Glomerular endothelial cell (primary cell): ENCODE measurements at regions not wholly inside any gene's neighbourhood (a gene's known extent, or its start where the extent isn't known, plus 50 kb on each side); places are given as distances from the start of the nearest gene placed in this dataset.
"Not testable (repeated sequence)": the region's sequence is repeated elsewhere in the genome, so short reads cannot be mapped to it uniquely, and the experiment has no call there.

Source experiments
- DNase-seq: peaks from one replicate; pipeline ENCODE4 v3.0.0-alpha.2; 2011; ENCODE audit warnings: low read depth, low spot score; ENCODE audit errors: extremely low read depth

GRCh38 chr2:226540204-226540994 lies 259.2 kb downstream of the IRS1 start:
- DNase-seq: no peak

DNA sequence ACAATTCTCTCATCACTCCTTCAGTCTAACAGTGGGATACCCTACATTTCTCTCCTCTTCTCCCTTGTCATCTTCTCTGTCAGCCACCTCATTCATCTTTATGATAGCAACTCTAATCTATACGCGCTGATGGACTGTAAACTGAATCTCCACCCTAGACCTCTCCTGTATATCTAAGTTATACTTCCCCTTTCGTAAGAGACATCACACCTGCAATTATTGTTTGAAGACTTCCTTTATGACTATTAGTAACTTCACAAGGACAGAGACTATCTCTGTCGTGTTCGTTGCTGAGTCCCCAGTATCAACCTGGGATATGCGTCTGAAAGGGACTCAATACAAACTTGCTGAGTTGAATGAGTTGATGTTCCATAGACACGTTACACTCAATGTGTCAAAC lies 263.2 kb downstream of the IRS1 start:
- no peak for DNase-seq

- not testable (repeated sequence) for DNase-seq
Measured at GRCh38 chr2:226532976-226533375, 266.6 kb downstream of the IRS1 start.

DNA sequence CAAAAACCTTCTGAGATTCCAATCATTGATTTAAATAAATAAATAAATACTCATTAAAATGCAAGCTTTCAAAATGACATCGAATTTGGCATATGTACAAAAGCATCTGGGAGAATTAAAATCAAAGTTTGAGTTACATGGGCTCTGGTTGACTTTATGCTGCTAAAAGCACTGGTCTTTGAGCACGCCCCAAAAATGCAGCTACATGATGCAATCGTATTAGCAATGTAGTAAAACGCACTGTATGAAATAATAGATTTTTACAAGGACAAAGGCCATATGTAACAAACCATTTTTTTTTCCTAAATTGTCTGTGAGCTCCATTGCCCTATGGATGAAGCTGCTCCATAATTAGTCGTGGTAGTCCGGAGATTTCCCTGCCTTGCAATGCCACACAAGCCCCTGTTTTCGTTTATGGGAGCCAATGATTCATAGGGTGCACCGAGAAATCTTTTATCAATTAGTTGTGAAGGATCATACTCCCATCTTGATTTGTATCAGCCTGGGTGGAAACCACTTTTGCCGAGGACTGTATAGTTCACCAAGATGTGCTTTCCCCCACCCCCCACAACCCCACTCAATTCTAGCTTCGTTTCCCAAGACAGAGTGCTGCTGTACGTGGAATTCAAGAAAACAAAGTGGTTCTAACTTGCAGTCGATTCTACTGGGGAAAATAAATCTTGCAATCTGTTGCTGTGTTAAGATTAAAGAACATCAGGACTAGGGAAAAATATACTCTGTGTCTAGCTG lies 268.4 kb downstream of the IRS1 start:
- no peak for DNase-seq

GRCh38 chr2:226529556-226529955 lies 270.1 kb downstream of the IRS1 start:
- DNase-seq: no peak

DNA sequence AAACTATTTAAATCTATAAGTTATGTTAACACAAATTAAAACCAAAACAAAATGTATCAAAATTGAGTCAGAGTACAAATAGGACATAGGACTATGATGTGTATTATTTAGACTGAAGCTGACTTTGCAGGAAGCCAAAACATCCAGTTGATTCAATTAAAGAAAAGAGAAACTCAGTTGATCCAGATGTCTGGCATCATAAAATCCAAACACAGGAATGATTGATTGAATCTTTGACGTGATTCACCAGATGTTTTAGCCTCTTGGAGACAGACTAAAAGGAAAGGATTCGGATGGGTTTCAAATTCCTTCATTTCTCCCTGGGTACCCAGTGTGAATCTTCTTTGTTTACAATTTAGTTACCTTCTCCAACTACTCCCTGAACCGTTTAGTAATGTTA lies 272.9 kb downstream of the IRS1 start:
- DNase-seq: no peak

DNA sequence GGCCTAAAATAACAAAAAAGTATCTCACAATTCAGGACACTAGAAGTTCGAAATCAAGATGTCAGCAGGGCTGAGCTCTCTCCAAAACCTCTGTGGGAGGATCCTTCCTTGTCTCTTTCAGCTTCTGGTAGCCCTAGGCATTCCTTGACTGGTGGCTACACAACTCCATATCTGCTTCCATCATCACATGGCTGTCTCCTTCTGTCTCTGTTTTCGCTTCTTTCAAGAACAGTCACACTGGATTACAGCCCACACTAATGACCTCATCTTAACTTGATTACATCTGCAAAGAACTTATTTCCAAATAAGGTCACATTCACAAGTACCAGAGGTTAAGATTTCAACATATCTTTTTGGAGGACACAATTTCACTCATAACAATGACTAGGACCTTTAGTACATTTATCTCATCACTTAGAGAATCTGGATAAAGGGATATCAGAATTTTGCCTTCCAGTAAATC lies 275.2 kb downstream of the IRS1 start:
- no peak for DNase-seq

DNA sequence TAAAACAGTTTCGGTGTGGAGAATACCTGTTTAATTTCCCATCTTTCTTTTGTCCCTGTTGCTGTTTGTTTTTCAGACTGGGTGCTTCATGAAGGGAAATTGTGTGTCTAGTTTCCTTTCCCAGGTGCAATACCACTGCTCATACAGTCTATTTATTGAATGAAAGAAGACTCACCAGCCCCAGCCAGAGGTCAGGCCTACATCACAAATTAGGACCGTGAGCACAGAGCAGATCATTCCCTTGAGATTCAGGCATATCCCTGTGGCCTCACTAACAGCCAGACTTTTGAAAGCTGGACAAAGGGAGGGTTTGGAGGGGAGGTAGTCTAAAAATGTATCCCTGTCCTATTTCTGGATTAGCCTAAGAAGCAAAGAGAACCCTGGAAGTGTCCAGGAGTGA lies 278.9 kb downstream of the IRS1 start:
- DNase-seq: no peak

- no peak for DNase-seq
Measured at GRCh38 chr2:226515344-226516055, 284.1 kb downstream of the IRS1 start.

- DNase-seq: no peak
Measured at GRCh38 chr2:226514895-226515294, 284.7 kb downstream of the IRS1 start.

- no peak for DNase-seq
Measured at GRCh38 chr2:226511311-226511710, 288.3 kb downstream of the IRS1 start.

- DNase-seq: no peak
Measured at GRCh38 chr2:226508683-226509082, 290.9 kb downstream of the IRS1 start.

DNA sequence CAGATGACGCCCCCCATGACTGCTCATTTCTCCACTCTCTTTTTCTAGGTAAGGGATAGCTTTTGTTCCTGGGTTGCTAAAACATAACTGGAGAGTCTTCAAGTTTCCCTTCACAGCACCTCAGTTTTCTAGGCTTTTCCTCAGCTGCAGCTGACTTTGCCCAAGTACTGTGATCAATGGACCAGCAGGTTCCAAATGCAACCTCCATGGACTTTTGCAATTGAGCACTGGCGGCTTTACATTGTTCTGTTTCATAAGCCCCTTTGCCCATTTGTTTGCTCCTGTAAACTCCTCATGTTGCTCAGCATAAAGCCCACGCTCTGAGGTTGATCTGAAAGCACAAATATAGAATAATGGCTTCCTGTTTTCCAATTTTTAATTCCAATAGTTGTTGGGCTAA lies 291.6 kb downstream of the IRS1 start:
- DNase-seq: no peak

GRCh38 chr2:226497146-226497909 lies 302.3 kb downstream of the IRS1 start:
- no peak for DNase-seq

DNA sequence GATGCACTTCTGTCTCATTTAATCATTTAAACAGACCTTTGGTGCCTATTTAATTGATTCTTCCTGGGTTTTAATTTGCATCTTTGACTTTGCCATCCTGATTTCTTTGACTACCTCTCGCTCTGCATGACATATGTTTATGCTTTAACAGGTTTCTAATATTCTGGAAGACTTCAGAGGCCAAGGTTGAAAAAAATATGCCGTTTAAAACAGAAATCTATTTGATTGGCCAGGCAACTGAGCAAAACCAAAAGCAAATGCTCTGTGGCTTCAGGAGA lies 303.4 kb downstream of the IRS1 start:
- DNase-seq: no peak

DNA sequence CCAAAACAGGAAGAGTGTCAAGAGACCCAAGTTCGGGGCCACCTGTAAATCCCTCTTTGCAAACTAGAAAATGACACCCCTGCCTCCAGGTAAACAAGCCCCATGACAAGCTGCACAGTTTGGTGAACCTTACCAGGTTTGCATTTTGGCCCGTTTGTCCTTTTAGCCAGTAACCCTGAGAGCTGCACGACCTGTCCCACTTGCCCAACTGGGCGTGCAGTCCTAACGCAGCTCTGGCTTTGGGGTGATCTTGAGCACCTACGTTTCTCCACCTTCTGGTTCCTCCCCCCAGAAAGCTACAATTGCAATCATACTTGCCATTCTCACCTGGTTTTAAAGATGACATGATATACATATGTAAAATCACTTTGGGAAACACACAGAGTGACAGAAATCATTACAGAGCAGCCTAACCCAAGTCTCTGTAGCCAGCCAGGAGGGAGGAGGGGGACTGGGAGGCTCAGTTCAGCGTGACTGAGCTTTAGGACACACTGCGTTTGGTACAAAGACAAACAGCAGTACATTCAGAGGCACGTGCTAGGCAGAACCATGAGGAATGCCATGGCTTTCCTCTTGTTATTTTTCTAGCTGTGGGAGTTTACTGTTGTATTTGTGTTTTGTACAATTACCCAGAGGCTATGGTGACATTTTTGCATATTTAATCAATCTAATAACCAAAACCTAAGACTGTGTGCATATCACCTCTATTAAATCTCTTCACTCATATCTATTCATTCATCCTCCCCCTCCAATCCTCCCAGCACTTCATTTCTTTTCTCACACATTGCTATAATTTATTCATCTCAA lies 304.0 kb downstream of the IRS1 start:
- no peak for DNase-seq

GRCh38 chr2:226491112-226491511 lies 308.5 kb downstream of the IRS1 start:
- no peak for DNase-seq

DNA sequence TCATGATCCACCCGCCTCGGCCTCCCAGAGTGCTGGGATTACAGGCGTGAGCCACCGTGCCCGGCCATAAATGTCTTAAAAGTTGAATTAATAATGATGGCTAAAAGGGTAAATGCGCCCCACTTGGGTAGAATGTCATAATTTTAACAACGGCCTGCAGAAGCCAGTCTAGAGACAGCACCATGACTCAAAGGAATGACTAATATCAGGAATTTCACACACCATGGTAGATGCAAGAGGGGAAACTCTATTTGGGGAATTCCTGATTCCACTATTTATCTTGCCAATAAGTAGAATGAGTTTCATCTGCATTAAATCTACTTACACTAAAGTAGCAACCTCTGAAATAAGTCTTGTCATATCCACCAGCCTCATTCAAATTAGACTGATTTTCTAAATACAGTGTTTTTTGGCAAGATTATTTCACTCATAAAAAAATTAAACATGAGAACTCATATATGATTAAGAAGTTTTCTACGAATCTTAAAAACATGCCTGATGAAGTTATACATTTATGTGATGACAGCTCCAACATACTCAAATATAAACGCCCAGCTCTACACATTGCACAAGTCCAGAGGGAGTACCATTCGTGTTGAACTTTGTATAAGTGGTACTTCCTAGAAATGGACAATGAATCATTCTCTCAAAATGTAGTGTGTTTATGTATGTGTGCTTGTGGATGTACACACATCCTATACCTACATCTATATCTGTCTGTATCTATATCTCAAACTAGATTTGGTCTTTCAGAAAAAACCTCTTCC lies 309.7 kb downstream of the IRS1 start:
- no peak for DNase-seq

DNA sequence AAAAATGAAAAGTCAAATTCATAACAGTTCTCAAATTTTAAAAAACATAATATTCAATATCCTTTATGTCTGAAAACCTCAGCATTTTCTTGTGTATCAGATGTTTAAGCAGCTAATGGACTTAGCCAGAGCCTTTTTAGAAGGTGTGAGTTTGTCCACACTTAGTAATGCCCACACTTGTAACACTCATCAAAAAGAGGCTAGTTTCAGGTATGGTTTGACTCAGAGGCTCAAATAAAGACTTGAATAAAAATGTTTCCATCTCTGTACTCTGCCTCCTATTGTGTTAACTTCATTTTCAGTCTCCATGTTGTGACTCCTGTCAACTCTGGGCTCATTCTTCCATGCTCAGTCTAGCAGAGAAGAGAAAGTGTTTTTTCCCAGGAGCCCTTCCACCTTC lies 311.6 kb downstream of the IRS1 start:
- no peak for DNase-seq

GRCh38 chr2:226487573-226487972 lies 312.0 kb downstream of the IRS1 start:
- no peak for DNase-seq
